Cardiac muscle cell (in vitro differentiated cells and primary cell): ENCODE measurements at regions not wholly inside any gene's neighbourhood (a gene's known extent, or its start where the extent isn't known, plus 50 kb on each side); places are given as distances from the start of the nearest gene placed in this dataset.

Source experiments
- DNase-seq, 2 donors: peaks; one replicate each; pipeline versions ENCODE4 v3.0.0 to v3.0.0-alpha.2; 2010 to 2017; ENCODE audit warnings: low read depth in 1 of 2, low spot score in 1 of 2
- H3K27ac ChIP-seq: fragments of 200-600 bp; sonication (generic); 2 replicates; pipeline ENCODE4 v1.5.1; 2016
- H3K27me3 ChIP-seq: fragments of 200-600 bp; sonication (generic); 2 replicates; pipeline ENCODE4 v1.6.0; 2016; ENCODE audit warnings: control low read depth
- H3K36me3 ChIP-seq: fragments of 200-600 bp; sonication (generic); 2 replicates; pipeline ENCODE4 v1.5.1; 2016; ENCODE audit warnings: control low read depth
- H3K4me1 ChIP-seq: fragments of 200-600 bp; sonication (generic); 2 replicates; pipeline ENCODE4 v1.8.1; 2017; ENCODE audit warnings: low read depth, mild to moderate bottlenecking, mixed run types
- H3K4me3 ChIP-seq: fragments of 200-600 bp; sonication (generic); 2 replicates; pipeline ENCODE4 v1.5.1; 2016; ENCODE audit warnings: mild to moderate bottlenecking
- H3K9me3 ChIP-seq: fragments of 200-600 bp; sonication (generic); 2 replicates; pipeline ENCODE4 v1.5.1; 2017; ENCODE audit warnings: low read depth, mild to moderate bottlenecking, control low read depth
- TF ChIP-seq, protein P1 (sequence below): IDR thresholded peaks from 2 replicates; pipeline ENCODE4 v1.5.1; 2012; ENCODE audit warnings: low read depth, mild to moderate bottlenecking, low read length

GRCh38 chr10:4296161-4296560 is 511.2 kb upstream of the KLF6 start:
- no peaks in the 10 kb centered on the region for H3K4me1 ChIP-seq
- no peaks in the 10 kb centered on the region for H3K36me3 ChIP-seq
- TF ChIP-seq, protein P1, sequence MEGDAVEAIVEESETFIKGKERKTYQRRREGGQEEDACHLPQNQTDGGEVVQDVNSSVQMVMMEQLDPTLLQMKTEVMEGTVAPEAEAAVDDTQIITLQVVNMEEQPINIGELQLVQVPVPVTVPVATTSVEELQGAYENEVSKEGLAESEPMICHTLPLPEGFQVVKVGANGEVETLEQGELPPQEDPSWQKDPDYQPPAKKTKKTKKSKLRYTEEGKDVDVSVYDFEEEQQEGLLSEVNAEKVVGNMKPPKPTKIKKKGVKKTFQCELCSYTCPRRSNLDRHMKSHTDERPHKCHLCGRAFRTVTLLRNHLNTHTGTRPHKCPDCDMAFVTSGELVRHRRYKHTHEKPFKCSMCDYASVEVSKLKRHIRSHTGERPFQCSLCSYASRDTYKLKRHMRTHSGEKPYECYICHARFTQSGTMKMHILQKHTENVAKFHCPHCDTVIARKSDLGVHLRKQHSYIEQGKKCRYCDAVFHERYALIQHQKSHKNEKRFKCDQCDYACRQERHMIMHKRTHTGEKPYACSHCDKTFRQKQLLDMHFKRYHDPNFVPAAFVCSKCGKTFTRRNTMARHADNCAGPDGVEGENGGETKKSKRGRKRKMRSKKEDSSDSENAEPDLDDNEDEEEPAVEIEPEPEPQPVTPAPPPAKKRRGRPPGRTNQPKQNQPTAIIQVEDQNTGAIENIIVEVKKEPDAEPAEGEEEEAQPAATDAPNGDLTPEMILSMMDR, result no peak
- H3K27me3 ChIP-seq, result no peaks in the 10 kb centered on the region
- no peak for DNase-seq
- no peak overlapping the region for H3K27ac ChIP-seq
- no peaks in the 10 kb centered on the region for H3K9me3 ChIP-seq
- no peak overlapping the region for H3K4me3 ChIP-seq

GRCh38 chr10:4294996-4295792 is 510.2 kb upstream of the KLF6 start:
- TF ChIP-seq, protein P1, result no peak
- H3K27ac ChIP-seq, result no peak overlapping the region

DNA sequence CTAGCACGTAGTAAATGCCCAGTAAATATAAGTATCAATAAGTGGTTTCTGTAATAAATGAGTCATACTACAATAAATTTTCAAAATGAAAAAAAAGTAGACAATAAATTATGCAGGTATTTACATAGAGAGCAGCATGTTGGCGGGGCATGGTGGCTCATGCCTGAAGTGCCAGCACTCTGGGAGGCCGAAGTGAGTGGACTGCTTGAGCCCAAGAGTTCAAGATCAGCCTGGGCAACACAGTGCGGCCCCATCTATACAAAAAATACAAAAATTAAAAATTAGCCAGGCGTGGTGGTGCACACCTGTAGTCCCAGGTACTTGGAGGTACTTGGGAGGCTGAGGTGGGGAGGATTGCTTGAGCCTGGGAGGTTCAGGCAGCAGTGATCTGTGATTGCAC is 509.3 kb upstream of the KLF6 start:
- Histone ChIP-seq H3K4me1 (no peaks in the 10 kb centered on the region), H3K4me3 (no peak overlapping the region), H3K36me3 (no peaks in the 10 kb centered on the region), H3K27ac (no peak overlapping the region), H3K27me3 (no peaks in the 10 kb centered on the region), H3K9me3 (no peaks in the 10 kb centered on the region)
- TF ChIP-seq, protein P1, result no peak
- no peak for DNase-seq

More at GRCh38 chr10:4294996-4295792, 510.2 kb upstream of the KLF6 start:
- peak in 1 of 2 donors; percentile 24 for DNase-seq
- H3K27me3 ChIP-seq, result no peaks in the 10 kb centered on the region
- no peak overlapping the region for H3K4me3 ChIP-seq
- H3K4me1 ChIP-seq, result no peaks in the 10 kb centered on the region
- no peaks in the 10 kb centered on the region for H3K9me3 ChIP-seq
- no peaks in the 10 kb centered on the region for H3K36me3 ChIP-seq

GRCh38 chr10:4291990-4292389 is 507.0 kb upstream of the KLF6 start:
- Histone ChIP-seq H3K27me3 (no peaks in the 10 kb centered on the region), H3K4me3 (no peak overlapping the region), H3K27ac (no peak overlapping the region), H3K4me1 (no peaks in the 10 kb centered on the region), H3K36me3 (no peaks in the 10 kb centered on the region), H3K9me3 (no peaks in the 10 kb centered on the region)
- TF ChIP-seq, protein P1, result no peak
- DNase-seq, result no peak

GRCh38 chr10:4285121-4285520 is 500.1 kb upstream of the KLF6 start:
- peaks cover 9% of the 10 kb centered on the region for H3K4me1 ChIP-seq

More at GRCh38 chr10:4285121-4285520, 500.1 kb upstream of the KLF6 start:
- Histone ChIP-seq H3K9me3 (no peaks in the 10 kb centered on the region), H3K36me3 (no peaks in the 10 kb centered on the region), H3K4me3 (no peak overlapping the region), H3K27me3 (no peaks in the 10 kb centered on the region), H3K27ac (no peak overlapping the region)
- no peak for DNase-seq
- TF ChIP-seq, protein P1, result no peak
